Keratinocyte (primary cell): ENCODE measurements at regions not wholly inside any gene's neighbourhood (a gene's known extent, or its start where the extent isn't known, plus 50 kb on each side); places are given as distances from the start of the nearest gene placed in this dataset.

Experiments
- DNase-seq: peaks from one replicate; pipeline ENCODE4 v3.0.0-alpha.2; 2011; ENCODE audit warnings: low read depth, missing footprints, low spot score
- FAIRE-seq: peaks from 2 replicates; lab custom pipeline; 2011; peaks lifted over from hg19 to GRCh38; lab: Jason Lieb, UNC
- H2AFZ ChIP-seq: 2 replicates; pipeline ENCODE4 v1.6.0; 2012; ENCODE audit warnings: low read length, control low read depth, inconsistent platforms; ENCODE audit not compliant: control insufficient read depth
- H3K27ac ChIP-seq: 2 replicates; pipeline ENCODE4 v1.5.1; 2011; ENCODE audit warnings: low read length; ENCODE audit not compliant: control insufficient read depth, insufficient read depth
- H3K27me3 ChIP-seq: 3 replicates; pipeline ENCODE4 v1.6.0; 2011; ENCODE audit warnings: low read length; ENCODE audit not compliant: control insufficient read depth, insufficient read depth; ENCODE audit errors: extremely low read depth
- H3K36me3 ChIP-seq, 2 experiments: 2 replicates in 1 of 2; 3 replicates in 1 of 2; pipeline ENCODE4 v1.5.1; 2011; ENCODE audit warnings: low read length in 2 of 2, mild to moderate bottlenecking in 1 of 2; ENCODE audit not compliant: control insufficient read depth in 2 of 2, insufficient read depth in 2 of 2; ENCODE audit errors: extremely low read depth in 1 of 2
- H3K4me1 ChIP-seq: 3 replicates; pipeline ENCODE4 v1.5.1; 2011; ENCODE audit warnings: low read length; ENCODE audit not compliant: control insufficient read depth, insufficient read depth; ENCODE audit errors: extremely low read depth
- H3K4me2 ChIP-seq: 3 replicates; pipeline ENCODE4 v1.6.0; 2011; ENCODE audit warnings: low read depth, low read length; ENCODE audit not compliant: control insufficient read depth, insufficient read depth; ENCODE audit errors: extremely low read depth
- H3K4me3 ChIP-seq, 3 experiments: fragments of 200-600 bp in 1 of 3; sonication (generic) in 1 of 3; 2 replicates in 2 of 3; 3 replicates in 1 of 3; pipeline ENCODE4 v1.5.1; 2011 to 2016; ENCODE audit warnings: low read length in 3 of 3, mild to moderate bottlenecking in 3 of 3, control low read depth in 2 of 3, inconsistent platforms in 1 of 3, low read depth in 1 of 3, mixed read lengths in 1 of 3, mixed run types in 1 of 3, moderate library complexity in 1 of 3; ENCODE audit not compliant: control insufficient read depth in 2 of 3, insufficient read depth in 2 of 3; ENCODE audit errors: extremely low read depth in 1 of 3
- H3K79me2 ChIP-seq: 2 replicates; pipeline ENCODE4 v1.6.0; 2012; ENCODE audit warnings: low read length; ENCODE audit not compliant: control insufficient read depth, insufficient read depth
- H3K9ac ChIP-seq: 3 replicates; pipeline ENCODE4 v1.6.0; 2011; ENCODE audit warnings: low read length; ENCODE audit not compliant: control insufficient read depth, insufficient read depth; ENCODE audit errors: extremely low read depth
- H3K9me1 ChIP-seq: 3 replicates; pipeline ENCODE4 v1.6.0; 2011; ENCODE audit warnings: low read length; ENCODE audit not compliant: control insufficient read depth, insufficient read depth; ENCODE audit errors: extremely low read depth
- H3K9me3 ChIP-seq: 2 replicates; pipeline ENCODE4 v1.5.1; 2012; ENCODE audit warnings: low read depth, low read length; ENCODE audit not compliant: control insufficient read depth
- H4K20me1 ChIP-seq: 3 replicates; pipeline ENCODE4 v1.6.0; 2011; ENCODE audit warnings: low read length; ENCODE audit not compliant: control insufficient read depth, insufficient read depth; ENCODE audit errors: extremely low read depth
- EZH2 ChIP-seq: IDR thresholded peaks from one replicate; pipeline ENCODE4 v1.6.1; 2012; ENCODE audit warnings: inconsistent platforms, mild to moderate bottlenecking, low read length, moderate library complexity
- dilution Hi-C: fragments of 300-500 bp; cut with MboI; formaldehyde crosslinking; loops from one replicate; pipeline ENCODE4 v1.7.0; 2020; ENCODE audit warnings: low sequenced_read_pairs; ENCODE audit not compliant: extremely low pct_ligation_motif_present
- TF ChIP-seq, protein P1 (sequence below), 3 experiments: IDR thresholded peaks in 1 of 3; conservative IDR thresholded peaks in 1 of 3; optimal IDR thresholded peaks in 1 of 3; 2 replicates in 2 of 3; 3 replicates in 1 of 3; pipeline versions ENCODE3 to v1.5.1; 2011; ENCODE audit warnings: low read length in 3 of 3, mild to moderate bottlenecking in 3 of 3, moderate library complexity in 2 of 3, control low read depth in 1 of 3, inconsistent platforms in 1 of 3; ENCODE audit not compliant: insufficient read depth in 2 of 3; ENCODE audit errors: extremely low read depth in 1 of 3

- DNase-seq (no peak), FAIRE-seq (no peak)
- no peak overlapping the region for H3K4me2 ChIP-seq
- no peaks in the 10 kb centered on the region for H3K4me1 ChIP-seq
- H3K9ac ChIP-seq = no peak overlapping the region
- no peaks in the 10 kb centered on the region for H3K36me3 ChIP-seq
- H3K4me3 ChIP-seq = no peak overlapping the region
- no peak overlapping the region for H3K27ac ChIP-seq
- no peaks in the 10 kb centered on the region for H3K79me2 ChIP-seq
- H3K9me1 ChIP-seq = no peaks in the 10 kb centered on the region
- H2AFZ ChIP-seq = no peak overlapping the region
- no peaks in the 10 kb centered on the region for H4K20me1 ChIP-seq
- no peak for TF ChIP-seq EZH2
- TF ChIP-seq, protein P1, sequence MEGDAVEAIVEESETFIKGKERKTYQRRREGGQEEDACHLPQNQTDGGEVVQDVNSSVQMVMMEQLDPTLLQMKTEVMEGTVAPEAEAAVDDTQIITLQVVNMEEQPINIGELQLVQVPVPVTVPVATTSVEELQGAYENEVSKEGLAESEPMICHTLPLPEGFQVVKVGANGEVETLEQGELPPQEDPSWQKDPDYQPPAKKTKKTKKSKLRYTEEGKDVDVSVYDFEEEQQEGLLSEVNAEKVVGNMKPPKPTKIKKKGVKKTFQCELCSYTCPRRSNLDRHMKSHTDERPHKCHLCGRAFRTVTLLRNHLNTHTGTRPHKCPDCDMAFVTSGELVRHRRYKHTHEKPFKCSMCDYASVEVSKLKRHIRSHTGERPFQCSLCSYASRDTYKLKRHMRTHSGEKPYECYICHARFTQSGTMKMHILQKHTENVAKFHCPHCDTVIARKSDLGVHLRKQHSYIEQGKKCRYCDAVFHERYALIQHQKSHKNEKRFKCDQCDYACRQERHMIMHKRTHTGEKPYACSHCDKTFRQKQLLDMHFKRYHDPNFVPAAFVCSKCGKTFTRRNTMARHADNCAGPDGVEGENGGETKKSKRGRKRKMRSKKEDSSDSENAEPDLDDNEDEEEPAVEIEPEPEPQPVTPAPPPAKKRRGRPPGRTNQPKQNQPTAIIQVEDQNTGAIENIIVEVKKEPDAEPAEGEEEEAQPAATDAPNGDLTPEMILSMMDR (optimal IDR thresholded peaks at IDR 0.05 in 1 of 3, IDR thresholded peaks at IDR 0.05 in 1 of 3, conservative IDR thresholded peaks at IDR 0.05 in 1 of 3; ENCODE audit: extremely low read depth in 1 of 3, insufficient read depth in 2 of 3, low read length in 3 of 3) = no peak
- H3K9me3 ChIP-seq = peaks cover 2% of the 10 kb centered on the region
- no peaks in the 10 kb centered on the region for H3K27me3 ChIP-seq
- dilution Hi-C loops = no loop called here
These were observed 859.3 kb upstream of the AMOT start for GRCh38 chrX:113699939-113700338.

- DNase-seq (no peak), FAIRE-seq (no peak)
These were observed 834.6 kb upstream of the AMOT start for GRCh38 chrX:113675278-113675677.

More at GRCh38 chrX:113675278-113675677, 834.6 kb upstream of the AMOT start:
- Histone ChIP-seq H3K27ac (no peak overlapping the region), H3K4me3 (no peak overlapping the region), H4K20me1 (no peaks in the 10 kb centered on the region), H3K9me3 (no peaks in the 10 kb centered on the region), H3K27me3 (no peaks in the 10 kb centered on the region), H3K4me2 (no peak overlapping the region), H3K79me2 (no peaks in the 10 kb centered on the region), H2AFZ (no peak overlapping the region), H3K9me1 (no peaks in the 10 kb centered on the region), H3K36me3 (no peaks in the 10 kb centered on the region), H3K9ac (no peak overlapping the region), H3K4me1 (no peaks in the 10 kb centered on the region)
- dilution Hi-C loops = no loop called here
- TF ChIP-seq, protein P1 (optimal IDR thresholded peaks at IDR 0.05 in 1 of 3, IDR thresholded peaks at IDR 0.05 in 1 of 3, conservative IDR thresholded peaks at IDR 0.05 in 1 of 3; ENCODE audit: extremely low read depth in 1 of 3, insufficient read depth in 2 of 3, low read length in 3 of 3) = no peak
- no peak for TF ChIP-seq EZH2
